CD4-positive, alpha-beta T cell treated with Interleukin-17A for 1 hour (primary cell): ENCODE measurements at regions not wholly inside any gene's neighbourhood (a gene's known extent, or its start where the extent isn't known, plus 50 kb on each side); places are given as distances from the start of the nearest gene placed in this dataset.
"Not testable (repeated sequence)": the region's sequence is repeated elsewhere in the genome, so short reads cannot be mapped to it uniquely, and the experiment has no call there.

Experiments
- DNase-seq: peaks from one replicate; pipeline ENCODE4 v3.0.0-alpha.2; 2020

- no peak for DNase-seq
These were observed 893.0 kb downstream of the DIPK2A start for GRCh38 chr3:144864646-144865045.

DNA sequence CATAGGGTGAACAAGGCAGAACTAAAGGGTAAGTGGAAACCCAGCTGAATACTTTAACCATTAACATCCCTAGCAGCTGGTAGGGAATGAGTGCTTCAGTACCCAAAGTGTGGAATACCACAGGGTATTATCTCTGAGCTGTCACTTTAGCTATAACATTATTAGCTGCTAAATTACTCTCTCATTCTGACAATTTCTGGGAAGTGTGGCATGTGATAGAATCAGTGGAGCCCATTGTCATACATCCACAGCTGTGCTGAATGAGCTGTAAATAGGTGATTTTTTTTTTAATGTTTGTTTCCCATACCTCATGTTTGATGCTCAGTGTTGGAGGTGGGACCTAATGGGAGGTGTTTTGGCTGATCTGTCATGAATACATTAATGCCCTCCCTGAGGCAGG is 894.3 kb downstream of the DIPK2A start:
- DNase-seq: no peak

DNA sequence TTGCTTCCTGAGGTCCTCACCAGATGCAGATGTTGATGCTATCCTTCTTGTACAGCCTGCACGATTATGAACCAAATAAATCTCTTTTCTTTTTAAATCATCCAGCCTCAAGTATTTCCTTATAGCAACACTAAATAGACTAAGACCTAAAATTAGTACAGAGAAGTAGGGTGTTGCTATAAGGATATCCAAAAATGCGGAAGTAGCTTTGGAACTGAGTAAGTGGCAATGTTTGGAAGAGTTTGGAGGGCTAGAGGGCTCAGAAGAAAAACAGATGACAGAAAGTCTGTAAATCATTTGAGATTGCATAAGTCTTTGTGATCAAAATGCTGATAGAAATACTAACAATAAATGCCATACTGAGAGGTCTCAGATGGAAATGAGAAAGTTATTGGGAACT is 894.9 kb downstream of the DIPK2A start:
- no peak for DNase-seq

- no peak for DNase-seq
These were observed 896.9 kb downstream of the DIPK2A start for GRCh38 chr3:144868506-144868905.

- DNase-seq: no peak
These were observed 901.4 kb downstream of the DIPK2A start for GRCh38 chr3:144873066-144873465.

- no peak for DNase-seq
These were observed 903.6 kb downstream of the DIPK2A start for GRCh38 chr3:144875211-144875610.

DNA sequence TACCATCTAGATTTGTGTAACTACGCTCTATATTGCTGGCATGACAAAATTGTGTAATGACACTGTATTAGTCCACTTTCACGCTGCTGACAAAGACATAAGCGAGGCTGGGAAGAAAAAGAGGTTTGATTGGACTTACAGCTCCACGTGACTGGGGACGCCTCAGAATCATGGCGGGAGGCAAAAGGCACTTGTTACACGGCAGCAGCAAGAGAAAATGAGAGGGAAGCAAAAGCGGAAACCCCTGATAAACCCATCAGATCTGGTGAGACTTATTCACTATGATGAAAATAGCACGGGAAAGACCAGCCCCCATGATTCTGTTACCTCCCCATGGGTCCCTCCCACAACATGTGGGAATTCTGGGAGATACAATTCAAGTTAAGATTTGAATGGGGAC is 905.7 kb downstream of the DIPK2A start:
- DNase-seq: no peak

GRCh38 chr3:144879701-144880100 is 908.1 kb downstream of the DIPK2A start:
- DNase-seq: no peak

- no peak for DNase-seq
These were observed 922.4 kb downstream of the DIPK2A start for GRCh38 chr3:144893980-144894379.

- no peak for DNase-seq
These were observed 923.0 kb downstream of the DIPK2A start for GRCh38 chr3:144894576-144894975.

- DNase-seq: no peak
These were observed 928.7 kb downstream of the DIPK2A start for GRCh38 chr3:144900366-144900765.

GRCh38 chr3:144907581-144907980 is 936.0 kb downstream of the DIPK2A start:
- DNase-seq: not testable (repeated sequence)

DNA sequence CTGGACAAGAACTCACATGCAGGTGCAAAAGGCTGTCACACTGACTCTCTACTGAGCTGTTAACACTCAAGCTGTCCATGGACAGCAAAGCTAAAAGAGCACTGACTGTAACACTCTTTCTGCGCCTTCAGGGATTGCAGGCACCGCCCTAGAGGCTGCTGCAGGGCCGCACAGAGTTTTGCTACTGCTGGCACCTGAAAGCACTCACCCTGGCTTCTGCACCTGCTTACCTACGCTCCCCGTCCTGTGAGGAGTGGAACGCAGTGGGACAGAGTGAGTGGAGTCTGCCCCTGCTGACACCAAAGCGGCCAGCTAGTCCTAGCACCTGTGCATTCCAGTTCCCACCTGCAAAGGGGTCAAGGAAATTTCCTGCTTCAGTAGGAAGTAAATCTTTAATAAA is 941.3 kb downstream of the DIPK2A start:
- no peak for DNase-seq

DNA sequence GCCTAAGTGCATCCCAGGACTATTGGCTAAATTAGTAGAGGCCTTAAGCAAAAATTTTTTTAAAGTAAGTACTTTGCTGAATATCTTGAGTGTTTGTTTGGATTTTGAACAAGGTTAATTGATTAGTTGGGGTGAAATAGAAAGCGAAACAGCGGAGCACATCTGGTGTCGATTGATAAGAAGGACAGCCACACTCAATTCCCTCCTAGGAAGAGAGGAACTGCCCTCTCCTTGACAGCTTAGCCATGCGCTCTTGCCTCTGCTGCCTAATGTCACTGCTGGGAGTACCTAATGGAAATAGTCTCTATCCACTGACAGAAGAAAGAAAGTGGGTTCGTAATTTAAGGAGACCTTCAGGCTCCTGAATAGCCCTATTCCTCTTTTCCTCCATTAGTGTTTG is 943.6 kb downstream of the DIPK2A start:
- no peak for DNase-seq

- DNase-seq: no peak
These were observed 950.1 kb downstream of the DIPK2A start for GRCh38 chr3:144921710-144922109.

GRCh38 chr3:144923046-144923775 is 951.6 kb downstream of the DIPK2A start:
- no peak for DNase-seq

DNA sequence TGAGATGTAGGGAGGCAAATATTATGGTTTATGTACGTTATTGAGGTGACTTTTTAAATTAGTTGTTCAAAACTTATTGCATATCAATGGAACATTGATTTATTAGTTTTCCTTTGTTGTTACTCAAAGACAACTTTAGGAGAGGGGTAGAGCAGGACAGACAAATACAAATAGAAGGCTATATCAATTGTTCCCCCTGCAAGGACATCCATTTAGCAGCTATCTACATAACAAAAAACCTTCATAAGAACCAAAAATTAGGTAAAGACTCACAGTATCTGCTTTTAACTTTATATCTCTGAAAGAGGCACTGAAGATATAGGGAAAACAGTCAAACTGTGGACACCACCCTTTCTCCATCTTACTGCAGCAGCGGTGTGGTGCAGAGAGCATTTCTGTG is 958.8 kb downstream of the DIPK2A start:
- DNase-seq: no peak

DNA sequence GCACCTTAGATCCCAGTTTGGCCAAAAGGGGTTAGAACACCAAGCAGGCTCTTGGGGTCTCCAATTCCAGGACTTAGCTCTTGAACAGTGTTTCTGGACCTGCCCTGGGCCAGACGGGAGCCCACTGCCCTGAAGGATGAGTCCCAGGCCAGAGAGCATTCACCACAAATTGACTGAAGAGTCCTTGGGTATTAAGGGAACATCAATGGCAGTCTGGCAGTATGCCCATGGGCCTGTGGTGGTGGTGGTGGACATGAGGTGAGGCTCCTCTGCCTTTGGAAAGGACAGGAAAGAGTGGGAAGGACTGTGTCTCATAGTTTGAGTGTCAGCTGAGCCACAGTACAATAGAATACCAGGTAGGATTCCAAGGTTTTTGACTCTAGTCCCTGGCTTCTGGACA is 960.0 kb downstream of the DIPK2A start:
- no peak for DNase-seq

GRCh38 chr3:144942093-144942837 is 970.6 kb downstream of the DIPK2A start:
- no peak for DNase-seq

GRCh38 chr3:144942838-144943197 is 971.2 kb downstream of the DIPK2A start:
- DNase-seq: no peak

- DNase-seq: no peak
These were observed 976.3 kb downstream of the DIPK2A start for GRCh38 chr3:144947895-144948294.

DNA sequence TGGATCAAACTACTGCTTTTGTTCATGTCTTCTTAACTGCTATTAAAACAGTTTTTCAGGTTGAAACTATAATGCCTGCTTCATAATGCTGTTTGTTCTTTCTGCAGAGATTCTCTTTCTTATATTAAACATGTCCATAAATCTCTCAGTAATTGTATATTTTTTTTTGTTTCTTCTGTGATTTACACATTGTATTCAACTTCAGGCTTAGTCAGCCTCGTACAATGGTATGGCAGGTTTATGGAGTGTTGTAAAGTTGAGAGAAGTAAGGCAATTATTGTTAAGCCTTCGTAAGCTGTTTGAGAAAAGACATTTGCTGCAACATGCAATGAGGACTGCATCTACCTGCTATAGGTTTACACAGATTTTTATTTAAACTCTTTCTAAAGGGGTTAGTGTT is 977.1 kb downstream of the DIPK2A start:
- no peak for DNase-seq

DNA sequence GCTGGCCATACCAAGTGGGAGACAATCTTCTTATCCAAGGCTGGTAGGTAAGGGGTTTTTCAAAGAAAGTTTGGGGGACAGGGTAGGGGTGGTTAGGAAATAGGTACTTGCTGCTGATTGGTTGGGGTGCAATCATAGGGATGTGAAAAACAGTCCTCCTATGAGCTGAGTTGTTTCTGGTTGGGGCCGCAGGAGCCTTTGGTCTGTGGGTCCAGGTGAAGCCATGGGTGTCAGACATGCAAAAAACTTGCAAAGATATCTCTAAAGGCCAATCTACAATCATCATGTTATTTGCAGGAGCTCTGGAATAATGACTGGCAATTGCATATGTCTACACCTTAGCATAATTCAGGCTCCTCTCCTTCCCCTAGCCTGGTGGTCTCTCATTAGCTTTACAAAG is 982.3 kb downstream of the DIPK2A start:
- DNase-seq: no peak

DNA sequence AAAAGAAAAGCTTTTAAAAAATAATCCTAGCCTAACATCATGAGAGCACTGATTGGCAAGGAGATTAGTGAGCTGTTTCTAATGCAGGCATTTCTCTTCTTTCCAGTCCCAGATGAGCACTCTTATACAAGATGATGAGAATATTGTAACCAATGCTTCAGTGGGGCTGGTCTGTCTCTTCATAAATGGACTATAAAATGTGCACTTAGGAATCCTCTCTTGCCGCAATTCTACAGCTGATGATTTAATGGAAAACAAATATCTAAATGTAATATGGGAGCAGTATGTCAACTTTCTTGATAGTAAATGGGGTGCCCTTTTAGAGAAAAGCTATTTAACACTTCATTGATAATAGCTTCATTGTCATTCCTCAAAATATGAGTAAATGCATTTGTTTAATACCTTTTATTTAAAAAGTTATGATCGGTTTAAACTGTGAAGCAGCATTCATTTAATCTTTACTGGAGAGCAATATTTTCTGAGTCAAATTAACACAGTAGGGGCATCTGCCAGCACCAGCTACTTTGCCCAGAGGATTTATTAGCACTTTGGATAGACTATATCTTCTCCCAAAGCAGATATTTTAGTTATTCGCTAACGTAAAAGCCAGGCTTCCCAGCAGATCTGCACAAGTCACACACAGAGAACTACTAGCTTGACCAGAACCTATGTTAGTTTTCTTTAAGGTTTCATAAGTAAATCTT is 985.9 kb downstream of the DIPK2A start:
- no peak for DNase-seq
